ENCODE measurements at regions not wholly inside any gene's neighbourhood (a gene's known extent, or its start where the extent isn't known, plus 50 kb on each side); places are given as distances from the start of the nearest gene placed in this dataset.

DNA sequence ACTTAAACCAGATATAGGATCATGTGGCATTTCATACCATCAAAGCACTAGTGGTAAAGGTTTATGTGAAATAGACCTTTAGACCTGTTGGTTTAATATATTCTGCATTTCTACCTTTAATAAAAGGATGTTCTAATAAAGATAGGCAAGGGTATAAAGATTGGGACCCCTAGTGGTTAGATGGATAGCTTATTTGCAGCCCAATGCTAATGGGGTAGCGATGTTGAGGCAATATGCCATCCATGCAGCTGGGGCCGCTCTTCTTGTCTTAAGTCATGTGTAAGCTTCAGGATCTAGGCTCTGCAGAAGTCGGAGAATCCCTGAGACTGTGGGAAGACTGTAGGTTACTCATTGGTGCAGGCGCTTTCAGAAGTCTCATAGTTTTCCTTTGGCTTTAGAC, 114.9 kb downstream of the ICOS start:
- peak; percentile 73 for ATAC-seq
- Histone ChIP-seq H2AFZ (ENCODE audit: low read length) (no peak overlapping the region), H3K79me2 (ENCODE audit: insufficient read depth, low read length) (no peaks in the 10 kb centered on the region), H3K36me3 (replicated peaks in 1 of 2; ENCODE audit: control insufficient read depth in 1 of 2, insufficient read depth in 2 of 2, low read length in 2 of 2) (no peaks in the 10 kb centered on the region), H3K9me3 (ENCODE audit: low read length) (no peaks in the 10 kb centered on the region), H3K4me1 (ENCODE audit: insufficient read depth, low read length) (no peaks in the 10 kb centered on the region), H3K4me2 (ENCODE audit: low read depth, low read length) (no peak overlapping the region), H3K9ac (ENCODE audit: insufficient read depth, low read depth, low read length) (no peak overlapping the region), H3K27me3 (ENCODE audit: control insufficient read depth in 1 of 2, insufficient read depth in 2 of 2, low read length in 2 of 2) (no peaks in the 10 kb centered on the region; a peak in 2 of 5 replicates), H3K27ac (ENCODE audit: extremely low read length, insufficient read depth, low read length) (no peak overlapping the region), H3K4me3 (replicated peaks in 1 of 3; ENCODE audit: insufficient read depth in 1 of 3, low read depth in 2 of 3, low read length in 3 of 3) (no peak overlapping the region), H4K20me1 (ENCODE audit: insufficient read depth, low read length) (no peaks in the 10 kb centered on the region)
- no peak for DNase-seq (ENCODE audit: low spot score)
- BruUV-seq (replicated peaks), result no TSS peak
- no peak for TF ChIP-seq ZNF20 (CRISPR knock-in tag; IDR thresholded peaks at IDR 0.05)
- TF ChIP-seq, protein P1, sequence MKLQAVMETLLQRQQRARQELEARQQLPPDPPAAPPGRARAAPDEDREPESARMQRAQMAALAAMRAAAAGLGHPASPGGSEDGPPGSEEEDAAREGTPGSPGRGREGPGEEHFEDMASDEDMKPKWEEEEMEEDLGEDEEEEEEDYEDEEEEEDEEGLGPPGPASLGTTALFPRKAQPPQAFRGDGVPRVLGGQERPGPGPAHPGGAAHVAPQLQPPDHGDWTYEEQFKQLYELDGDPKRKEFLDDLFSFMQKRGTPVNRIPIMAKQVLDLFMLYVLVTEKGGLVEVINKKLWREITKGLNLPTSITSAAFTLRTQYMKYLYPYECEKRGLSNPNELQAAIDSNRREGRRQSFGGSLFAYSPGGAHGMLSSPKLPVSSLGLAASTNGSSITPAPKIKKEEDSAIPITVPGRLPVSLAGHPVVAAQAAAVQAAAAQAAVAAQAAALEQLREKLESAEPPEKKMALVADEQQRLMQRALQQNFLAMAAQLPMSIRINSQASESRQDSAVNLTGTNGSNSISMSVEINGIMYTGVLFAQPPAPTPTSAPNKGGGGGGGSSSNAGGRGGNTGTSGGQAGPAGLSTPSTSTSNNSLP (IDR thresholded peaks at IDR 0.05; ENCODE audit: low read depth, low read length), result 0 out of 2 replicates have a peak, but pooled peaks have one; percentile 24
- TF ChIP-seq SRSF9 (IDR thresholded peaks at IDR 0.05; ENCODE audit: borderline replicate concordance, insufficient read depth, low read depth, low read length, poor library complexity, severe bottlenecking), result no peak
- ChIA-PET CTCF (ENCODE audit: low intra/inter-chr PET ratio, low total read pairs) (no interaction called here), POLR2A (no interaction called here)
- intact Hi-C loops (cut with micrococcal nuclease; ENCODE audit: unreplicated experiment) (no loop called here), in situ Hi-C loops (cut with HindIII; ENCODE audit: extremely low pct_ligation_motif_present, low pct_unique_long_range_greater_than_20kb) (no loop called here)
- no peak for FAIRE-seq
- WGBS (ENCODE audit: low lambda C conversion rate), result 23% methylated on average over 4 of the region's 4 CpGs

GRCh38 chr2:204051984-204052556, 115.5 kb downstream of the ICOS start:
- Histone ChIP-seq H3K27me3 (ENCODE audit: control insufficient read depth in 1 of 2, insufficient read depth in 2 of 2, low read length in 2 of 2) (no peaks in the 10 kb centered on the region; a peak in 2 of 5 replicates), H2AFZ (ENCODE audit: low read length) (no peak overlapping the region), H3K9ac (ENCODE audit: insufficient read depth, low read depth, low read length) (no peak overlapping the region), H3K79me2 (ENCODE audit: insufficient read depth, low read length) (no peaks in the 10 kb centered on the region), H3K27ac (ENCODE audit: extremely low read length, insufficient read depth, low read length) (no peak overlapping the region), H3K4me1 (ENCODE audit: insufficient read depth, low read length) (no peaks in the 10 kb centered on the region), H3K4me2 (ENCODE audit: low read depth, low read length) (no peak overlapping the region), H3K9me3 (ENCODE audit: low read length) (no peaks in the 10 kb centered on the region), H3K36me3 (replicated peaks in 1 of 2; ENCODE audit: control insufficient read depth in 1 of 2, insufficient read depth in 2 of 2, low read length in 2 of 2) (no peaks in the 10 kb centered on the region), H4K20me1 (ENCODE audit: insufficient read depth, low read length) (no peaks in the 10 kb centered on the region), H3K4me3 (replicated peaks in 1 of 3; ENCODE audit: insufficient read depth in 1 of 3, low read depth in 2 of 3, low read length in 3 of 3) (no peak overlapping the region)
- no TSS peak for BruUV-seq (replicated peaks)
- CTCF ChIA-PET (ENCODE audit: low intra/inter-chr PET ratio, low total read pairs), result no interaction called here
- TF ChIP-seq ATM (IDR thresholded peaks at IDR 0.05; ENCODE audit: borderline replicate concordance) (no peak), KLF15 (CRISPR knock-in tag; IDR thresholded peaks at IDR 0.05; ENCODE audit: borderline replicate concordance) (no peak), NR3C1 (CRISPR knock-in tag; IDR thresholded peaks at IDR 0.05) (no peak), ZNF569 (CRISPR knock-in tag; IDR thresholded peaks at IDR 0.05; ENCODE audit: borderline replicate concordance) (no peak), ZNF512B (CRISPR knock-in tag; IDR thresholded peaks at IDR 0.05; ENCODE audit: borderline replicate concordance) (no peak), CBFB (CRISPR knock-in tag; IDR thresholded peaks at IDR 0.05) (no peak)
- DNase-seq (ENCODE audit: low spot score), result no peak
- intact Hi-C loops (cut with micrococcal nuclease; ENCODE audit: unreplicated experiment), result no loop called here
- FAIRE-seq, result no peak
- in situ Hi-C loops (cut with HindIII; ENCODE audit: extremely low pct_ligation_motif_present, low pct_unique_long_range_greater_than_20kb), result no loop called here
- POLR2A ChIA-PET, result no interaction called here
- ATAC-seq, result no peak
- 0% methylated on average over 3 of the region's 3 CpGs for WGBS (ENCODE audit: low lambda C conversion rate)
